GM12875 (cell line): ENCODE measurements at regions not wholly inside any gene's neighbourhood (a gene's known extent, or its start where the extent isn't known, plus 50 kb on each side); places are given as distances from the start of the nearest gene placed in this dataset.

ENCODE experiments used
- H3K4me3 ChIP-seq: one replicate; pipeline ENCODE4 v1.5.1; 2011; ENCODE audit warnings: low read depth, low read length, control low read depth
- CTCF ChIP-seq: IDR thresholded peaks from 2 replicates; pipeline ENCODE4 v1.5.1; 2011; ENCODE audit warnings: low read depth, mild to moderate bottlenecking, control low read depth, inconsistent platforms, low read length, moderate library complexity, borderline replicate concordance; ENCODE audit not compliant: insufficient read depth

DNA sequence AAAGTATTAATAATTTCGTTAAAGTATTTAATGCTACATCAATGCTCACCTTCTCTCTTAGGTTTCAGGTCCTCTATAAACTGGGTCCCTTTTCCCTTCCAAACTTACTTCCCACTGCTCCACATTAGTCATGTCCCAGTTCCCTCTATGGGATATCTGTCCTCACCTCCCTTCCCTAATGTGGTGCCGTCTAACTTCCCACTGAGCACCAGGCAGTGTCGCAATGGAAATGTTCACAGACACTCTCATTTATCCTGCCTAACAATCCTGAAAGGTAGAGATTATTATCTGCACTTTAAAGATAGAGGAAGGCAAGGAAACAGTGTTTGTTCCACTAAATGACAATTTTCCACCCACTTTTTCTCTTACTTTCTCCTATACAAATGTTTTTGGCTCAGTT lies 329.7 kb downstream of the CWC27 start:
- no peak for TF ChIP-seq CTCF
- H3K4me3 ChIP-seq: no peak overlapping the region
